ENCODE measurements at regions not wholly inside any gene's neighbourhood (a gene's known extent, or its start where the extent isn't known, plus 50 kb on each side); places are given as distances from the start of the nearest gene placed in this dataset.

DNA sequence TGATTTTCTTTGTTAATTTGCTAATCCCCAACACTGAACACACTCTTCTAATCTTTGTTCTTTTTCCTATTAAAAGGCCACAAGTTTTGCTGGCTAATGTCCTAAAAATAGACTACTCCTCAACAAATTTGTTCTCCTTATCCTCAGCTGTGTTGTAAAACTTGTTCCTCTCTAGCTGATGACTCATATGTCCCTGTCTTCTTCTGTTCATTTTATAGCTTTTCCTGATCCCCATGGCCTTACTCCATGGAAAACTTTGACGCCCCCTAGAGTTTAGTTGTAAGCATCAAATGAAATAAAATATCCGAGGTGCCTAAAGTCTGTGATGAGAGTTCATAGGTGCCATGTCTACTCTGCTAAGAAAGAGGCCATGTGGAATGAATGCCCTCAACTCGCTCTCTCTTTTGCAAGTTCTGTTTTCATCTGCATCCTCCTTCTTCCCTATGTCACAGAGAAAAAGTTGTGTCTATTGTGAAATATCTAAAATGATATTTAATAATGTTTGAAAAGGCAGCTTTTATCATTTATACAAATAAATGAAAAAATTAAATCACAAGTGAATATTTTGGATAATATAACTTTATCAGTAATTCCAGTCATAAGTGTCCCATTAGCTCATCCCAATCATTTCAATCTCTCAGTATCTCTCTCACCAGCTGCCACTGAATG is 237.9 kb downstream of the IPO8 start:
- no peak overlapping the region for H3K4me3 ChIP-seq (ENCODE audit: low read depth in 1 of 3, low read length in 3 of 3)
- H3K36me3 ChIP-seq (ENCODE audit: control insufficient read depth in 4 of 4, insufficient read depth in 3 of 4, low read depth in 1 of 4, low read length in 3 of 4): no peaks in the 10 kb centered on the region
- no peak overlapping the region for H3K27ac ChIP-seq (ENCODE audit: low read depth in 1 of 2, low read length in 2 of 2)
- TF ChIP-seq FOXA1 (IDR thresholded peaks at IDR 0.05) (no peak), ATF3 (IDR thresholded peaks at IDR 0.05) (peak; percentile 78), RXRA (IDR thresholded peaks at IDR 0.05) (peak in 1 of 2 donors; percentile 25), REST (IDR thresholded peaks at IDR 0.05) (no peak), FOXA2 (IDR thresholded peaks at IDR 0.05) (no peak), EGR1 (IDR thresholded peaks at IDR 0.05; ENCODE audit: low read depth in 2 of 2) (no peak), GABPA (IDR thresholded peaks at IDR 0.05 in 1 of 2, conservative IDR thresholded peaks at IDR 0.05 in 1 of 2) (no peak), HNF4A (conservative IDR thresholded peaks at IDR 0.05) (peak in 1 of 2 donors; percentile 45), SP1 (IDR thresholded peaks at IDR 0.05) (no peak), JUND (IDR thresholded peaks at IDR 0.05) (peak; percentile 91 to 92), RAD21 (IDR thresholded peaks at IDR 0.05) (peak; percentile 80 to 85)
- TF ChIP-seq, protein P1, sequence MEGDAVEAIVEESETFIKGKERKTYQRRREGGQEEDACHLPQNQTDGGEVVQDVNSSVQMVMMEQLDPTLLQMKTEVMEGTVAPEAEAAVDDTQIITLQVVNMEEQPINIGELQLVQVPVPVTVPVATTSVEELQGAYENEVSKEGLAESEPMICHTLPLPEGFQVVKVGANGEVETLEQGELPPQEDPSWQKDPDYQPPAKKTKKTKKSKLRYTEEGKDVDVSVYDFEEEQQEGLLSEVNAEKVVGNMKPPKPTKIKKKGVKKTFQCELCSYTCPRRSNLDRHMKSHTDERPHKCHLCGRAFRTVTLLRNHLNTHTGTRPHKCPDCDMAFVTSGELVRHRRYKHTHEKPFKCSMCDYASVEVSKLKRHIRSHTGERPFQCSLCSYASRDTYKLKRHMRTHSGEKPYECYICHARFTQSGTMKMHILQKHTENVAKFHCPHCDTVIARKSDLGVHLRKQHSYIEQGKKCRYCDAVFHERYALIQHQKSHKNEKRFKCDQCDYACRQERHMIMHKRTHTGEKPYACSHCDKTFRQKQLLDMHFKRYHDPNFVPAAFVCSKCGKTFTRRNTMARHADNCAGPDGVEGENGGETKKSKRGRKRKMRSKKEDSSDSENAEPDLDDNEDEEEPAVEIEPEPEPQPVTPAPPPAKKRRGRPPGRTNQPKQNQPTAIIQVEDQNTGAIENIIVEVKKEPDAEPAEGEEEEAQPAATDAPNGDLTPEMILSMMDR (IDR thresholded peaks at IDR 0.05; ENCODE audit: low read depth, low read length, missing input control): peak; percentile 49
- H3K27me3 ChIP-seq (ENCODE audit: control insufficient read depth in 4 of 4, insufficient read depth in 4 of 4, low read length in 3 of 4): no peaks in the 10 kb centered on the region
- H3K9me3 ChIP-seq (ENCODE audit: control insufficient read depth in 4 of 4, low read length in 3 of 4): no peaks in the 10 kb centered on the region
- no peak for DNase-seq (ENCODE audit: low spot score)
- H3K4me1 ChIP-seq (ENCODE audit: control insufficient read depth in 4 of 4, insufficient read depth in 4 of 4, low read length in 3 of 4): no peaks in the 10 kb centered on the region
- H3K9ac ChIP-seq (ENCODE audit: low read depth in 1 of 2, low read length in 2 of 2): no peak overlapping the region
- WGBS: 50% methylated on average over 3 of the region's 3 CpGs

DNA sequence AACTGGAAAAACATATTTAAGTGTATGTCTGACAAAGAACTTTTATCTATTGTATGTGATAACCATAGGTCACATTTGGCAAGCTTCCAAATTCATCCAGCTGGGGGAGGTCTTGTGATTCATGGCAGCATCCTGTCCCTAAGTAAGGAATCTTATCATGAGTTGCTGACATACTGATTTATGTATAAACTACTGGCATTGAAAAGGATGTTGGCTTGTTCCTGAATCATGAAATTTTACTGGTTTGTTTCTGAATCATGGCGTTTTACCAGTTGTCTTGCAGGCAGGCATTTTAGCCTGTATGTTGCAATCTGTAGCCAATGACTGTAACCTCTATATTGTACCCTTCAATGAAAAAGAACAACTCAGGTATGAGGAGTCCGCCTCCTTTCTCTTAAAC is 244.8 kb downstream of the IPO8 start:
- WGBS: 85% methylated on average over 2 of the region's 2 CpGs
- H3K27me3 ChIP-seq (ENCODE audit: control insufficient read depth in 4 of 4, insufficient read depth in 4 of 4, low read length in 3 of 4): no peaks in the 10 kb centered on the region
- H3K36me3 ChIP-seq (ENCODE audit: control insufficient read depth in 4 of 4, insufficient read depth in 3 of 4, low read depth in 1 of 4, low read length in 3 of 4): no peaks in the 10 kb centered on the region
- H3K9ac ChIP-seq (ENCODE audit: low read depth in 1 of 2, low read length in 2 of 2): no peak overlapping the region
- no peak overlapping the region for H3K4me3 ChIP-seq (ENCODE audit: low read depth in 1 of 3, low read length in 3 of 3)
- H3K27ac ChIP-seq (ENCODE audit: low read depth in 1 of 2, low read length in 2 of 2): no peak overlapping the region
- H3K4me1 ChIP-seq (ENCODE audit: control insufficient read depth in 4 of 4, insufficient read depth in 4 of 4, low read length in 3 of 4): no peaks in the 10 kb centered on the region
- peaks cover 0 to 5% (median 3%) of the 10 kb centered on the region in 4 donors for H3K9me3 ChIP-seq (ENCODE audit: control insufficient read depth in 4 of 4, low read length in 3 of 4)
- no peak for DNase-seq (ENCODE audit: low spot score)
- no peak for TF ChIP-seq HNF4G (IDR thresholded peaks at IDR 0.05)
- no peak for TF ChIP-seq TAF1 (conservative IDR thresholded peaks at IDR 0.05)
